ENCODE measurements at regions not wholly inside any gene's neighbourhood (a gene's known extent, or its start where the extent isn't known, plus 50 kb on each side); places are given as distances from the start of the nearest gene placed in this dataset.

- Histone ChIP-seq H3K4me1 (ENCODE audit: insufficient read depth, low read length, poor library complexity, severe bottlenecking) (no peaks in the 10 kb centered on the region), H3K4me3 (ENCODE audit: low read length, poor library complexity, severe bottlenecking) (no peak overlapping the region), H3K36me3 (ENCODE audit: insufficient read depth, low read length) (no peaks in the 10 kb centered on the region), H4K20me1 (ENCODE audit: insufficient read depth, low read length, poor library complexity, severe bottlenecking) (no peaks in the 10 kb centered on the region), H3K79me2 (ENCODE audit: insufficient read depth, low read length) (no peaks in the 10 kb centered on the region), H3K9me2 (replicated peaks; ENCODE audit: low read depth, low read length) (no peaks in the 10 kb centered on the region), H3K9me3 (ENCODE audit: insufficient read depth, low read depth, low read length) (no peaks in the 10 kb centered on the region), H2AFZ (ENCODE audit: low read length) (no peak overlapping the region), H3K9ac (ENCODE audit: low read depth, low read length, poor library complexity, severe bottlenecking) (no peak overlapping the region), H3K27me3 (ENCODE audit: insufficient read depth, low read length, poor library complexity, severe bottlenecking) (no peaks in the 10 kb centered on the region), H3F3A (ENCODE audit: low read depth) (no peaks in the 10 kb centered on the region), H3K4me2 (ENCODE audit: low read depth, low read length, poor library complexity, severe bottlenecking) (no peak overlapping the region)
- TF ChIP-seq, protein P1, sequence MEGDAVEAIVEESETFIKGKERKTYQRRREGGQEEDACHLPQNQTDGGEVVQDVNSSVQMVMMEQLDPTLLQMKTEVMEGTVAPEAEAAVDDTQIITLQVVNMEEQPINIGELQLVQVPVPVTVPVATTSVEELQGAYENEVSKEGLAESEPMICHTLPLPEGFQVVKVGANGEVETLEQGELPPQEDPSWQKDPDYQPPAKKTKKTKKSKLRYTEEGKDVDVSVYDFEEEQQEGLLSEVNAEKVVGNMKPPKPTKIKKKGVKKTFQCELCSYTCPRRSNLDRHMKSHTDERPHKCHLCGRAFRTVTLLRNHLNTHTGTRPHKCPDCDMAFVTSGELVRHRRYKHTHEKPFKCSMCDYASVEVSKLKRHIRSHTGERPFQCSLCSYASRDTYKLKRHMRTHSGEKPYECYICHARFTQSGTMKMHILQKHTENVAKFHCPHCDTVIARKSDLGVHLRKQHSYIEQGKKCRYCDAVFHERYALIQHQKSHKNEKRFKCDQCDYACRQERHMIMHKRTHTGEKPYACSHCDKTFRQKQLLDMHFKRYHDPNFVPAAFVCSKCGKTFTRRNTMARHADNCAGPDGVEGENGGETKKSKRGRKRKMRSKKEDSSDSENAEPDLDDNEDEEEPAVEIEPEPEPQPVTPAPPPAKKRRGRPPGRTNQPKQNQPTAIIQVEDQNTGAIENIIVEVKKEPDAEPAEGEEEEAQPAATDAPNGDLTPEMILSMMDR (conservative IDR thresholded peaks at IDR 0.05; ENCODE audit: low read length), result no peak
- no peak for TF ChIP-seq EZH2phosphoT487 (IDR thresholded peaks at IDR 0.05; ENCODE audit: borderline replicate concordance)
These were observed 106.6 kb upstream of the NRSN1 start for GRCh38 chr6:24019393-24019792.

GRCh38 chr6:24019830-24020229, 106.2 kb upstream of the NRSN1 start:
- Histone ChIP-seq H3K4me1 (ENCODE audit: insufficient read depth, low read length, poor library complexity, severe bottlenecking) (no peaks in the 10 kb centered on the region), H3K9me3 (ENCODE audit: insufficient read depth, low read depth, low read length) (no peaks in the 10 kb centered on the region), H2AFZ (ENCODE audit: low read length) (no peak overlapping the region), H3K27me3 (ENCODE audit: insufficient read depth, low read length, poor library complexity, severe bottlenecking) (no peaks in the 10 kb centered on the region), H3K9me2 (replicated peaks; ENCODE audit: low read depth, low read length) (no peaks in the 10 kb centered on the region), H3K36me3 (ENCODE audit: insufficient read depth, low read length) (no peaks in the 10 kb centered on the region), H4K20me1 (ENCODE audit: insufficient read depth, low read length, poor library complexity, severe bottlenecking) (no peaks in the 10 kb centered on the region), H3K9ac (ENCODE audit: low read depth, low read length, poor library complexity, severe bottlenecking) (no peak overlapping the region), H3K4me3 (ENCODE audit: low read length, poor library complexity, severe bottlenecking) (no peak overlapping the region), H3K4me2 (ENCODE audit: low read depth, low read length, poor library complexity, severe bottlenecking) (no peak overlapping the region), H3F3A (ENCODE audit: low read depth) (no peaks in the 10 kb centered on the region), H3K79me2 (ENCODE audit: insufficient read depth, low read length) (no peaks in the 10 kb centered on the region)
- TF ChIP-seq, protein P1 (conservative IDR thresholded peaks at IDR 0.05; ENCODE audit: low read length), result no peak
- TF ChIP-seq EZH2phosphoT487 (IDR thresholded peaks at IDR 0.05; ENCODE audit: borderline replicate concordance), result no peak

GRCh38 chr6:24026050-24026449, 100.0 kb upstream of the NRSN1 start:
- no peak overlapping the region for H2AFZ ChIP-seq (ENCODE audit: low read length)
- no peaks in the 10 kb centered on the region for H3K27me3 ChIP-seq (ENCODE audit: insufficient read depth, low read length, poor library complexity, severe bottlenecking)
- TF ChIP-seq, protein P1 (conservative IDR thresholded peaks at IDR 0.05; ENCODE audit: low read length), result no peak
- TF ChIP-seq EZH2phosphoT487 (IDR thresholded peaks at IDR 0.05; ENCODE audit: borderline replicate concordance), result no peak
- H3K9ac ChIP-seq (ENCODE audit: low read depth, low read length, poor library complexity, severe bottlenecking), result no peak overlapping the region
- H3K4me2 ChIP-seq (ENCODE audit: low read depth, low read length, poor library complexity, severe bottlenecking), result no peak overlapping the region
- no peaks in the 10 kb centered on the region for H3K79me2 ChIP-seq (ENCODE audit: insufficient read depth, low read length)
- H3K4me1 ChIP-seq (ENCODE audit: insufficient read depth, low read length, poor library complexity, severe bottlenecking), result no peaks in the 10 kb centered on the region
- H3K9me3 ChIP-seq (ENCODE audit: insufficient read depth, low read depth, low read length), result no peaks in the 10 kb centered on the region
- no peaks in the 10 kb centered on the region for H4K20me1 ChIP-seq (ENCODE audit: insufficient read depth, low read length, poor library complexity, severe bottlenecking)
- H3K4me3 ChIP-seq (ENCODE audit: low read length, poor library complexity, severe bottlenecking), result no peak overlapping the region
- H3K9me2 ChIP-seq (replicated peaks; ENCODE audit: low read depth, low read length), result no peaks in the 10 kb centered on the region
- H3K36me3 ChIP-seq (ENCODE audit: insufficient read depth, low read length), result no peaks in the 10 kb centered on the region
- no peaks in the 10 kb centered on the region for H3F3A ChIP-seq (ENCODE audit: low read depth)

Measured in Loucy (cell line).